NT2/D1 (cell line): ENCODE measurements at regions not wholly inside any gene's neighbourhood (a gene's known extent, or its start where the extent isn't known, plus 50 kb on each side); places are given as distances from the start of the nearest gene placed in this dataset.

Experiments
- SUZ12 ChIP-seq: IDR thresholded peaks from 2 replicates; pipeline ENCODE4 v1.6.1; 2011; ENCODE audit not compliant: insufficient read length, insufficient read depth; ENCODE audit errors: extremely low read depth
- YY1 ChIP-seq: IDR thresholded peaks from 2 replicates; pipeline ENCODE4 v1.6.1; 2011; ENCODE audit not compliant: insufficient read length, insufficient read depth
- ZNF274 ChIP-seq: IDR thresholded peaks from 2 replicates; pipeline ENCODE4 v1.6.1; 2011; ENCODE audit warnings: mild to moderate bottlenecking, low read depth, low read length

DNA sequence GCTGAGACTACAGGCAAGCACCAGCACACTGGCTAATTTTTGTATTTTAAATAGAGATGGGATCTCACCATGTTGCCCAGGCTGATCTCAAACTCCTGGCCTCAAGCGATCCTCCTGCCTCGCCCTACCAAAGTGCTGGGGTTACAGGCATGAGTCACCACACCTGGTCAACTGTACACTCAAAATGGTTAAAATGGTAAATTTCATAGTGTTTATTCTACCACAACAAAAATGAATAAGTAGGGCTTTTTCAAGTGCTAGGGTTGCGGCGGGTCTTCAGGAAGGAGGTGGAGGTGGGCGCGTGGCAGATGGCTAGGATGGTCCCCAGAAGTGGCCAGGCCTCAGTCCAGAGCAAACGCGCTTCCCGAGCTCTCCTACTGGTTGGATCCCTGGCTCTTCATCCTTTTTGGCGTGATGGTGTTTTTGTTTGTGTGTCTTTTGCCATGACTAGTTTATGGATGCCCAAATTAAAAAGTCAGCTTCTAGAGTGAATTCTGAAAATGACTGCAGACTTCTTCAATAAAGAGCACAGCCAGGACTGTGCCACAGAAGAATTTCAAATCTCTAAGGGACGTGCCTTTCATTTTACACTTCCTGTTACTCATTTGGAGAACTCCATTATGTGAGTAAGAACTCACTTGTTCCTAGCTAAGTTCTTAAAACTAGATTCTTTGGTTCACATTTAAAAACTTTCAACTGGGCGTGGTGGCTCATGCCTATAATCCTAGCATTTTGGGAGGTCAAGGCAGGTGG is 73.9 kb downstream of the TMEM130 start:
- TF ChIP-seq YY1 (no peak), ZNF274 (no peak), SUZ12 (no peak)
